Kidney epithelial cell (primary cell): ENCODE measurements at regions not wholly inside any gene's neighbourhood (a gene's known extent, or its start where the extent isn't known, plus 50 kb on each side); places are given as distances from the start of the nearest gene placed in this dataset.
"Not testable (repeated sequence)": the region's sequence is repeated elsewhere in the genome, so short reads cannot be mapped to it uniquely, and the experiment has no call there.

Source experiments
- DNase-seq: peaks from one replicate; pipeline ENCODE4 v3.0.0-alpha.2; 2010; ENCODE audit warnings: low read depth
- H3K27me3 ChIP-seq: 2 replicates; pipeline ENCODE4 v1.6.0; 2011; ENCODE audit warnings: low read length; ENCODE audit not compliant: control insufficient read depth, insufficient read depth
- H3K36me3 ChIP-seq: 2 replicates; pipeline ENCODE4 v1.5.1; 2011; ENCODE audit warnings: low read length; ENCODE audit not compliant: control insufficient read depth, insufficient read depth
- H3K4me3 ChIP-seq: 2 replicates; pipeline ENCODE4 v1.5.1; 2011; ENCODE audit warnings: low read depth, mild to moderate bottlenecking, control low read depth, low read length
- TF ChIP-seq, protein P1 (sequence below): IDR thresholded peaks from 2 replicates; pipeline ENCODE4 v1.5.1; 2011; ENCODE audit warnings: mild to moderate bottlenecking, moderate library complexity, low read length, control low read depth, inconsistent platforms; ENCODE audit not compliant: insufficient read depth, poor library complexity, severe bottlenecking

DNA sequence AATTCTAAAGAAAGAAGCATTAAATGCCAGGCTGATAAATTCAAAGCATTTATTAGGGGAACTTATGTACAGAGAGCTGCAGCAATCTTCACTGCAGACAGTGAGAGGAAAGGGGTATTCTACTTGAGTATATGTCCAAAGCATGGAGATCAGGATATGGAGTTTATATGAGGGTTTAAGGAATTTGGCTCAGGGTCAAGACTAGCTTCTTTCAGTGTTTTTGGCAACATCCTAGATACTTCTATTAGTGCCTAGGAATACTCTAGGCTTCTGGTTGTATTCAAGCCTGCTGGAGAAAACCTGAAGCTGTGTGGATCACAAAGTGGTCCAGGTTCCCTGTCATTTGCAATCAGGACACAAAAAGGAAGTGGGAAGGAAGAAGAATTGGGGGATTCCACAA, 194.6 kb downstream of the CETN3 start:
- Histone ChIP-seq H3K27me3 (no peaks in the 10 kb centered on the region), H3K4me3 (no peak overlapping the region), H3K36me3 (no peaks in the 10 kb centered on the region)
- DNase-seq = no peak
- TF ChIP-seq, protein P1, sequence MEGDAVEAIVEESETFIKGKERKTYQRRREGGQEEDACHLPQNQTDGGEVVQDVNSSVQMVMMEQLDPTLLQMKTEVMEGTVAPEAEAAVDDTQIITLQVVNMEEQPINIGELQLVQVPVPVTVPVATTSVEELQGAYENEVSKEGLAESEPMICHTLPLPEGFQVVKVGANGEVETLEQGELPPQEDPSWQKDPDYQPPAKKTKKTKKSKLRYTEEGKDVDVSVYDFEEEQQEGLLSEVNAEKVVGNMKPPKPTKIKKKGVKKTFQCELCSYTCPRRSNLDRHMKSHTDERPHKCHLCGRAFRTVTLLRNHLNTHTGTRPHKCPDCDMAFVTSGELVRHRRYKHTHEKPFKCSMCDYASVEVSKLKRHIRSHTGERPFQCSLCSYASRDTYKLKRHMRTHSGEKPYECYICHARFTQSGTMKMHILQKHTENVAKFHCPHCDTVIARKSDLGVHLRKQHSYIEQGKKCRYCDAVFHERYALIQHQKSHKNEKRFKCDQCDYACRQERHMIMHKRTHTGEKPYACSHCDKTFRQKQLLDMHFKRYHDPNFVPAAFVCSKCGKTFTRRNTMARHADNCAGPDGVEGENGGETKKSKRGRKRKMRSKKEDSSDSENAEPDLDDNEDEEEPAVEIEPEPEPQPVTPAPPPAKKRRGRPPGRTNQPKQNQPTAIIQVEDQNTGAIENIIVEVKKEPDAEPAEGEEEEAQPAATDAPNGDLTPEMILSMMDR = no peak

GRCh38 chr5:90208323-90208722, 201.2 kb downstream of the CETN3 start:
- not testable (repeated sequence) for H3K27me3 ChIP-seq, H3K36me3 ChIP-seq, H3K4me3 ChIP-seq, DNase-seq

GRCh38 chr5:90201923-90202322, 207.6 kb downstream of the CETN3 start:
- no peaks in the 10 kb centered on the region for H3K36me3 ChIP-seq
- no peak overlapping the region for H3K4me3 ChIP-seq
- TF ChIP-seq, protein P1 = no peak
- DNase-seq = no peak
- no peaks in the 10 kb centered on the region for H3K27me3 ChIP-seq

DNA sequence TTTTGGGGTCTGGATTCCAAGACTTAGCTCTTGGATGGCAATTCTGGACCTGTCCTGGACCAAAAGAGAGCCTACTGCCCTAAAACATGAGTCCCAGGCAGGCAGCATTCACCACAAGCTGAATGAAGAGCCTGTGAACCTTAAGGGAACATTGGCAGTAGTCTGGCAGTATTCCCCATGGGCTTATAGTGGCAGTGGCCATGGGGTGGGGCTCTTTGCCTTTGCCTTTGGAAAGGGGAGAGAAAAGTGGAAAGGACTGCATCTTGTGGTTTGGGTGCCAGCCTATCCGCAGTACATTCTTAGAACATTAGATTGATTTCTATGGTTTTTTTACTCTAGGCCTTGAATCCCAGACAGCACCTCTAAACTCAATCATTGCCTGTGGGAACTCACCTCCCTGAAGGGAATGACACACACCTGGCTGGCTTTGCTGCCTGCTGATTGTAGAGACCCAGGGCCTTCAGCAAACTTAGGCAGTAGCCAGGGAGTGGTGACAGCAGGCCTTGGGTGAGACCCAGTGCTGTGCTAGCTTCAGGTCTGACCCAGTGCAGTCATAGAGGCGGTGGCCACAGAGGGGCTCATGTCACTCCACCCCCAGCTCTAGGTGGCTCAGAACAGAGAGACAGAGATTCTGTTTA, 216.3 kb downstream of the CETN3 start:
- Histone ChIP-seq H3K27me3 (no peaks in the 10 kb centered on the region), H3K4me3 (no peak overlapping the region), H3K36me3 (no peaks in the 10 kb centered on the region)
- DNase-seq = no peak
- TF ChIP-seq, protein P1 = no peak

DNA sequence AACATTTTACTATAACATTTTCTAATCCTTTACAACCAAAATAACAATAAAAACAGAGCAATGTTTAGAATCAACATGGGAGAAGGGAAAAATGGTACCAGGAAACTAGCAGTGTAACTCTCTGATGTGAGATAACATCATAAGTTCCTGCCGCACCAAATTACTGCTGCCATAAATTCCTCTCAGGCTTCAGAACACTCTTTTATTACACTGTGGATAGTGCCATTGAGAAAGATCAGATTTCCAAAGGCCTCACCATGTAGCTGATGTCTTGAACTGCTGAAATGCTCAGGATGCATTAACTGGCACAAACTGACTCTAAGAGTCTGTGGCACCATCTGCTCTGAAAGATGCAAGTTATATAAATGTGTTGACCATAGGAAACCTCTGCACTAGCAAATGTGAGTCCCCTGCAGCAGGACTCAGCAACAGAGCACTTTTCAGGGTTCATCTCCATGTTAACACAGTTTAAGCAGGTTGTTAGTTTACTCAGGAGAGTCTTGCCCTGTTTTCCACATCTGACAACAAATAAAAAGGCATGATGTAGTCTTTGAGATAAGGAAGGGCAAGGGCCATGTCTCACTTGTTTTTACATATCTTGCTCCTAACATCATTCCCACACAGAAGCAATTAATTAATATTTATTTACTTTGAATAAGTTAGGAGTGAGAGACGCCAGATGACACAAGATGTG, 218.1 kb downstream of the CETN3 start:
- TF ChIP-seq, protein P1 = no peak
- H3K27me3 ChIP-seq = no peaks in the 10 kb centered on the region
- no peaks in the 10 kb centered on the region for H3K36me3 ChIP-seq
- H3K4me3 ChIP-seq = no peak overlapping the region
- no peak for DNase-seq

DNA sequence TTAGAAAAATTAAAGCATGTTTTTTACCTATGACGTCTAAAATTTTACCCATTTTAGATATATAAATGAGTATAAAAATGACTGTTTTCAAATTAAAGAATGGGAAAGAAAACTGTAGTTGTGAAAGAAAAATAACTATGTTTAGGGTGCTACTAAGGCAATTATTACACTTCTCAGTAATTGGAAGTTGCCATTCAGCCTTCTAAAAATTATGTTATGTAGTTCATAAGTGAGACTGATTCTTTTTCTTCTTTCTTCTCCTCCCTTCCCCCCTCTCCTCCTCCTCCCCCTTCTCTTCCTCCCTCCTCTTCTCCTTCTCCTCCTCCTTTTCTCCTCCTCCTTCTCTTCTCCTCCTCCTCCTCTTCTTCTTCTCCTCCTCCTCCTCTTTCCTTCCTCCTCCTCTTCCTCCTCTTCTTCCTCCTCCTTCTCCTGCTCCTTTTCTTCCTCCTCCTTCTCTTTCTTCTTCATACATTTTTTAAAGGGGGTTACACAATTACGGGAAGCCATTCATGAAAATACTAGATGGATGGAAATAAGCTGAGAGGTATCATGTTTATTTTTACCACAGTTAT, 223.6 kb downstream of the CETN3 start:
- DNase-seq = no peak
- Histone ChIP-seq H3K27me3 (no peaks in the 10 kb centered on the region), H3K4me3 (no peak overlapping the region), H3K36me3 (no peaks in the 10 kb centered on the region)
- TF ChIP-seq, protein P1 = no peak
